Left lung (tissue), 4 donors: ENCODE measurements at regions not wholly inside any gene's neighbourhood (a gene's known extent, or its start where the extent isn't known, plus 50 kb on each side); places are given as distances from the start of the nearest gene placed in this dataset.

ENCODE experiments used
- ATAC-seq: fragments of 200-7000 bp; cut with Tn5 transposase; one replicate; pipeline ENCODE4 v1.9.1; 2020; ENCODE audit warnings: moderate library complexity
- DNase-seq, 4 donors: peaks; one replicate each; pipeline ENCODE4 v3.0.0-alpha.2; 2013 to 2020
- H3K27ac ChIP-seq, 2 donors: fragments of 200-600 bp; sonication (generic) in 1 of 2; one replicate each; pipeline versions ENCODE4 v1.5.0 to v1.8.0; 2020 to 2021
- H3K27me3 ChIP-seq, 2 donors: fragments of 200-600 bp; sonication (generic) in 1 of 2; one replicate each; pipeline versions ENCODE4 v1.5.0 to v1.8.0; 2020 to 2021
- H3K36me3 ChIP-seq, 2 donors: fragments of 200-600 bp; sonication (generic) in 1 of 2; one replicate each; pipeline versions ENCODE4 v1.5.0 to v1.8.0; 2020 to 2021
- H3K4me1 ChIP-seq, 2 donors: fragments of 200-600 bp; one replicate each; pipeline ENCODE4 v1.8.0; 2021
- H3K4me3 ChIP-seq, 2 donors: fragments of 200-600 bp; sonication (generic) in 1 of 2; one replicate each; pipeline versions ENCODE4 v1.5.0 to v1.8.0; 2020 to 2021; ENCODE audit warnings: mild to moderate bottlenecking in 1 of 2
- H3K9me3 ChIP-seq, 2 donors: fragments of 200-600 bp; sonication (generic) in 1 of 2; one replicate each; pipeline versions ENCODE4 v1.5.0 to v1.8.0; 2020 to 2021
- intact Hi-C, 2 donors: fragments of 100-400 bp; cut with DNase I; formaldehyde crosslinking; loops; one replicate each; pipeline versions ENCODE4 v1.11.2 to v1.14.2; 2022
- TF ChIP-seq, protein P1 (sequence below), 2 donors: fragments of 200-600 bp; sonication (generic) in 1 of 2; IDR thresholded peaks; one replicate each; pipeline versions ENCODE4 v1.5.0 to v1.8.0; 2021; ENCODE audit warnings: antibody characterized with exemption in 2 of 2
- donor health status: DM: no; HTN: yes; CAD: no.
- donor health status: DM: no; HTN: no; CAD: no.

DNA sequence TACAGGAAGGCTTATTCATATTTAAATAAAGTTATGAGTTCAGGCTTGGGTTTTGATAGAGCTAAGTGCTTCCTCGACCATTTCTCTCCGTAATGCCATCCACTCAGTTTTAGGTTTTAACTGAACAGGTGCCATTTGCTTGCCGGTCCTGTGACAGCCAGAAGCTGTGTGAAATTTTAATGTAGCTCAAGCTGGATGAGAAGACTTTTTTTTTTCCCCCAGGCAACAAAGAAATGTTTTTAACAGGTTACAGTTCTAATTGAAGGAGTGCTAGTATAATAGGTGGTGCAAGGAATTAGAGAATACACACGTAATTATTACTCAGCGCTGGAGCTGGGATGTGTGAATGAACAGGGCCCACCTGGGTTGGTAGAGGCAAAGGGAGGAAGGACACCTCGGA lies 502.3 kb downstream of the AACS start:
- H3K27ac ChIP-seq, result no peak overlapping the region
- intact Hi-C loops, result no loop called here
- no peaks in the 10 kb centered on the region for H3K4me1 ChIP-seq
- no peaks in the 10 kb centered on the region for H3K9me3 ChIP-seq
- no peaks in the 10 kb centered on the region for H3K27me3 ChIP-seq
- no peaks in the 10 kb centered on the region for H3K36me3 ChIP-seq
- H3K4me3 ChIP-seq, result no peak overlapping the region
- TF ChIP-seq, protein P1, sequence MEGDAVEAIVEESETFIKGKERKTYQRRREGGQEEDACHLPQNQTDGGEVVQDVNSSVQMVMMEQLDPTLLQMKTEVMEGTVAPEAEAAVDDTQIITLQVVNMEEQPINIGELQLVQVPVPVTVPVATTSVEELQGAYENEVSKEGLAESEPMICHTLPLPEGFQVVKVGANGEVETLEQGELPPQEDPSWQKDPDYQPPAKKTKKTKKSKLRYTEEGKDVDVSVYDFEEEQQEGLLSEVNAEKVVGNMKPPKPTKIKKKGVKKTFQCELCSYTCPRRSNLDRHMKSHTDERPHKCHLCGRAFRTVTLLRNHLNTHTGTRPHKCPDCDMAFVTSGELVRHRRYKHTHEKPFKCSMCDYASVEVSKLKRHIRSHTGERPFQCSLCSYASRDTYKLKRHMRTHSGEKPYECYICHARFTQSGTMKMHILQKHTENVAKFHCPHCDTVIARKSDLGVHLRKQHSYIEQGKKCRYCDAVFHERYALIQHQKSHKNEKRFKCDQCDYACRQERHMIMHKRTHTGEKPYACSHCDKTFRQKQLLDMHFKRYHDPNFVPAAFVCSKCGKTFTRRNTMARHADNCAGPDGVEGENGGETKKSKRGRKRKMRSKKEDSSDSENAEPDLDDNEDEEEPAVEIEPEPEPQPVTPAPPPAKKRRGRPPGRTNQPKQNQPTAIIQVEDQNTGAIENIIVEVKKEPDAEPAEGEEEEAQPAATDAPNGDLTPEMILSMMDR (IDR thresholded peaks at IDR 0.05), result no peak
- DNase-seq (no peak), ATAC-seq (no peak)

DNA sequence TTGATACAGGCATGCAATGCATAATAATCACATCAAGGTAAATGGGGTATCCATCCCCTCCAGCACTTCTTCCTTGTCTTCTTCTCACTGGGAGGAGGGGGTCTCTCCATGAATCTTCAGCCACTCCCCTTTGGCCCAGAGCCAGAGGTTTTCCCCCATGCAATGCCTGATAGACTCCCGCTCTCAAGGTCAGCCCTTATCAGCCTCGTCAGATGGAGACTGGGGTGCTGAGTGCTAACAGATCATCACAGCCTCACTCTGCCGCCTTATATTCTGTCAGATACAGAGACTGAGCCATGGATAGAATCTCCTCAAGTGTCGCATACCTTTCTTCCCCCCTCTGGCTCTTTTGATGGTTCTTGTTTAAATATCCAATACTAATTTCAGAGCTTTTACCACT lies 503.1 kb downstream of the AACS start:
- Histone ChIP-seq H3K9me3 (no peaks in the 10 kb centered on the region), H3K27me3 (no peaks in the 10 kb centered on the region), H3K27ac (no peak overlapping the region), H3K4me3 (no peak overlapping the region), H3K36me3 (no peaks in the 10 kb centered on the region), H3K4me1 (no peaks in the 10 kb centered on the region)
- TF ChIP-seq, protein P1 (IDR thresholded peaks at IDR 0.05), result no peak
- ATAC-seq (no peak), DNase-seq (no peak)
- intact Hi-C loops, result no loop called here

DNA sequence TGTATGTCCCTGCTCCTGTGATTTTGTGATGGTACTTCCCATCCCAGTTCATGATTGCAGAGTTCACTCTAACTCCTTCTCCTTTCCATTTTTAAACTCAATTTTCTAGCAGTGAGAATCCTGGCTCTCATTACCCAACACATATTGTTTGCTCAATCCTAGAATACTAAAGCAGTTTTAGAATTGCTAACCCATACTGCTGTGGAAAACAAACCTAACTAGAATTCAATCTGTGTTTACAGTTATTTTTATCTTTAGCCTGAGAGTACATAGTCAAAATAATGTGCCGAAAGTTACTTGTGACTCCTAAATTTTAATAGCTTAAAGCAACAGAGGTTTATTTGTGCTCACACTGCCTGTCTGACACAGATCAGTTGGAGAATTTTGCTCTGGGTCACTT lies 508.0 kb downstream of the AACS start:
- Histone ChIP-seq H3K36me3 (no peaks in the 10 kb centered on the region), H3K4me3 (no peak overlapping the region), H3K27ac (no peak overlapping the region), H3K4me1 (no peaks in the 10 kb centered on the region), H3K27me3 (no peaks in the 10 kb centered on the region), H3K9me3 (peaks cover 0 to 5% of the 10 kb centered on the region in 2 donors)
- TF ChIP-seq, protein P1 (IDR thresholded peaks at IDR 0.05), result no peak
- ATAC-seq (no peak), DNase-seq (no peak)
- intact Hi-C loops, result no loop called here

DNA sequence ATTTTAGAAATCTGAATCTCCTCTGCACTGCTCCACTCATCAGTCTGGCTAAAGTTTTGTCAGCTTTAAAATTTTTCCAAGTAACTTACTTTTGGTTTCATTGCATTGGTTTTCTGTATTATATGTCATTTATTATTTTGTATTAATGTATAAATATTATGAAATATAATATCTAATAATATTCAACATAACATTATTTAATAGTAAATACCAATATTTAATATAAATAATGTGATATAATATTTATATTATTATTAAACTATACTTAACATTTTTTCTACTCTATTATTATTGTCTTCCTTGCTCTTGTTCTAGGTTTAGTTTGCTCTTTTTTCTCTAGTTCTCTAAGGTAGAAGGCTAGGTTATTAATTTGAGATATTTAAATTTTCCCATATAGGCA lies 512.1 kb downstream of the AACS start:
- Histone ChIP-seq H3K27ac (no peak overlapping the region), H3K9me3 (peaks cover 0 to 22% of the 10 kb centered on the region in 2 donors), H3K4me3 (no peak overlapping the region), H3K4me1 (no peaks in the 10 kb centered on the region), H3K27me3 (no peaks in the 10 kb centered on the region), H3K36me3 (no peaks in the 10 kb centered on the region)
- no peak for DNase-seq
- intact Hi-C loops, result no loop called here
- ATAC-seq, result no peak
- TF ChIP-seq, protein P1 (IDR thresholded peaks at IDR 0.05), result no peak

DNA sequence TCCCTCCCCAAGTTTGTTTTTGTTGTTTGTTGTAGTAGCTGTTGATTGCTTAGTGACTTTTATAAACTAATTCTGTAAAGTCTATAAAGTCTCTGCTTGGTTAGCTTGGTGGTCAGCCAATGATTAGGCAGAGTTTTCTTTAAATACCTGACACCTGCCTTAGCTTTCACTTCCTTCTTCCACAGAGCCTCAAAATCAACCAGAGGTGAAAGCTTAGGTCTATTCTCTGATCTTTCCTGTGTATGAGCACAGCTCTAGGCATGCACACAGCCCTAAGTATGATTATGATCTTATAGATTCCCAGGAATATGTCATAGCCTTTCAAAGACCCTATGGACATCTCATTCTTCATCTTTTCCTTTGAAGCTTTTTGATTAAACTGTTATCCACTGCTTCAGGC lies 514.7 kb downstream of the AACS start:
- Histone ChIP-seq H3K27ac (no peak overlapping the region), H3K36me3 (no peaks in the 10 kb centered on the region), H3K9me3 (peaks cover 0 to 22% of the 10 kb centered on the region in 2 donors), H3K27me3 (no peaks in the 10 kb centered on the region), H3K4me3 (no peak overlapping the region), H3K4me1 (no peaks in the 10 kb centered on the region)
- intact Hi-C loops, result no loop called here
- ATAC-seq, result no peak
- no peak for DNase-seq
- TF ChIP-seq, protein P1 (IDR thresholded peaks at IDR 0.05), result no peak
